ENCODE measurements at regions not wholly inside any gene's neighbourhood (a gene's known extent, or its start where the extent isn't known, plus 50 kb on each side); places are given as distances from the start of the nearest gene placed in this dataset.

DNA sequence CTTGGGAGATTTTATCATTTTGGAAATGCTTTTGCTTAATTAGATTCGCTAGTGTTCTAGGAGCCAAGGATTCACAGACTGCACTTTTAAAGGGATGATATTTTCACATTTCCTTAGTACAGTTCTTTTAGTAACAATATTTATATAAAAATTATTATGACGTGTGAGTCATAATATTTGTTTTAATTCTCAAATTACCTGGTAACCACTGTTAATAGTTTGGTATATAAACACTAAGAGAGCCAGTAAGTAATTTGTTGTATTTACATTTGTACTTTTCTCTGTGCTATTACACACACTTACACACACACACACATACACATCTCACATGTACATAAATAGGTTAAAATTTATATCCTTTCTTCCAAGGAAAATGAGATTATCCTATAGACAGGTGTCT is 58.8 kb upstream of the RAD23B start:
- POLR2A ChIA-PET (ENCODE audit: unreplicated experiment): no interaction called here
- dilution Hi-C loops (cut with HindIII; ENCODE audit: low sequenced_read_pairs, unreplicated experiment): no loop called here
- TF ChIP-seq RFX5 (IDR thresholded peaks at IDR 0.05; ENCODE audit: low read depth, low read length) (no peak), POLR2A (IDR thresholded peaks at IDR 0.05; ENCODE audit: low read depth, low read length) (no peak), CHD1 (IDR thresholded peaks at IDR 0.05; ENCODE audit: low read depth, low read length) (no peak), FOS (IDR thresholded peaks at IDR 0.05; ENCODE audit: low read depth, low read length) (no peak), MXI1 (IDR thresholded peaks at IDR 0.05; ENCODE audit: borderline replicate concordance, low read depth, low read length) (no peak)
- TF ChIP-seq, protein P1, sequence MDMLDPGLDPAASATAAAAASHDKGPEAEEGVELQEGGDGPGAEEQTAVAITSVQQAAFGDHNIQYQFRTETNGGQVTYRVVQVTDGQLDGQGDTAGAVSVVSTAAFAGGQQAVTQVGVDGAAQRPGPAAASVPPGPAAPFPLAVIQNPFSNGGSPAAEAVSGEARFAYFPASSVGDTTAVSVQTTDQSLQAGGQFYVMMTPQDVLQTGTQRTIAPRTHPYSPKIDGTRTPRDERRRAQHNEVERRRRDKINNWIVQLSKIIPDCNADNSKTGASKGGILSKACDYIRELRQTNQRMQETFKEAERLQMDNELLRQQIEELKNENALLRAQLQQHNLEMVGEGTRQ (IDR thresholded peaks at IDR 0.05; ENCODE audit: low read depth, low read length): no peak
- TF ChIP-seq, protein P2, sequence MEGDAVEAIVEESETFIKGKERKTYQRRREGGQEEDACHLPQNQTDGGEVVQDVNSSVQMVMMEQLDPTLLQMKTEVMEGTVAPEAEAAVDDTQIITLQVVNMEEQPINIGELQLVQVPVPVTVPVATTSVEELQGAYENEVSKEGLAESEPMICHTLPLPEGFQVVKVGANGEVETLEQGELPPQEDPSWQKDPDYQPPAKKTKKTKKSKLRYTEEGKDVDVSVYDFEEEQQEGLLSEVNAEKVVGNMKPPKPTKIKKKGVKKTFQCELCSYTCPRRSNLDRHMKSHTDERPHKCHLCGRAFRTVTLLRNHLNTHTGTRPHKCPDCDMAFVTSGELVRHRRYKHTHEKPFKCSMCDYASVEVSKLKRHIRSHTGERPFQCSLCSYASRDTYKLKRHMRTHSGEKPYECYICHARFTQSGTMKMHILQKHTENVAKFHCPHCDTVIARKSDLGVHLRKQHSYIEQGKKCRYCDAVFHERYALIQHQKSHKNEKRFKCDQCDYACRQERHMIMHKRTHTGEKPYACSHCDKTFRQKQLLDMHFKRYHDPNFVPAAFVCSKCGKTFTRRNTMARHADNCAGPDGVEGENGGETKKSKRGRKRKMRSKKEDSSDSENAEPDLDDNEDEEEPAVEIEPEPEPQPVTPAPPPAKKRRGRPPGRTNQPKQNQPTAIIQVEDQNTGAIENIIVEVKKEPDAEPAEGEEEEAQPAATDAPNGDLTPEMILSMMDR (conservative IDR thresholded peaks at IDR 0.05; ENCODE audit: low read depth, low read length): no peak

More for the DNA sequence above, 58.8 kb upstream of the RAD23B start:
- Histone ChIP-seq H3K9me1 (ENCODE audit: insufficient read depth, low read length) (0 out of 2 replicates have a peak, but pooled peaks cover 2% of the 10 kb centered on the region), H2BK20ac (ENCODE audit: low read depth, low read length) (no peak overlapping the region), H3K36me3 (ENCODE audit: control insufficient read depth, insufficient read depth, low read length) (no peaks in the 10 kb centered on the region), H3K9me3 (ENCODE audit: control insufficient read depth, insufficient read depth, low read length) (no peaks in the 10 kb centered on the region), H2AFZ (replicated peaks; ENCODE audit: low read length, poor library complexity) (no peak overlapping the region), H3K4me1 (ENCODE audit: control insufficient read depth, insufficient read depth, low read length) (peaks cover 6% of the 10 kb centered on the region), H3K56ac (ENCODE audit: extremely low read depth, insufficient read depth, low read length) (no peak overlapping the region), H3K79me1 (ENCODE audit: low read depth in 1 of 2, low read length in 2 of 2) (no peaks in the 10 kb centered on the region), H2BK5ac (ENCODE audit: low read depth, low read length, poor library complexity, severe bottlenecking) (no peak overlapping the region), H4K91ac (ENCODE audit: insufficient read depth, low read depth, low read length) (no peak overlapping the region), H4K5ac (ENCODE audit: low read depth, low read length) (no peak overlapping the region), H3K4me2 (ENCODE audit: low read depth, low read length) (no peak overlapping the region), H3K9ac (ENCODE audit: low read depth, low read length) (no peak overlapping the region), H2BK15ac (ENCODE audit: low read depth, low read length) (no peak overlapping the region), H3K4me3 (ENCODE audit: insufficient read depth, low read depth, low read length) (no peak overlapping the region), H2AK9ac (replicated peaks; ENCODE audit: low read depth, low read length, poor library complexity) (no peak overlapping the region), H4K20me1 (ENCODE audit: insufficient read depth, low read length) (no peaks in the 10 kb centered on the region), H3K27me3 (ENCODE audit: control insufficient read depth, insufficient read depth, low read length) (no peaks in the 10 kb centered on the region), H3K27ac (ENCODE audit: insufficient read depth, low read length) (no peak overlapping the region), H2AK5ac (ENCODE audit: low read depth, low read length) (no peak overlapping the region), H4K8ac (ENCODE audit: low read depth in 2 of 2, low read length in 2 of 2) (no peak overlapping the region), H3K18ac (ENCODE audit: low read depth, low read length) (no peak overlapping the region), H2BK120ac (ENCODE audit: low read depth, low read length) (no peak overlapping the region), H3K4ac (ENCODE audit: low read depth, low read length) (no peak overlapping the region), H3K23ac (ENCODE audit: low read depth, low read length) (no peak overlapping the region), H3K14ac (replicated peaks; ENCODE audit: low read depth, low read length) (no peak overlapping the region)
- no TSS peak for BruUV-seq (replicated peaks)
- in situ Hi-C loops (cut with MboI; ENCODE audit: low sequenced_read_pairs): no loop called here
- intact Hi-C loops (cut with micrococcal nuclease): loop anchor here (5.0 kb wide), 1 partner anchor 118 kb away; no protein-coding TSS in a partner anchor
- ATAC-seq (ENCODE audit: low read depth) (no peak), DNase-seq (no peak)
- WGBS, 2 experiments (ENCODE audit: extremely low coverage in 2 of 2, insufficient read length in 1 of 2): no CpG with 5 or more reads among the region's 2 CpGs
- CTCF ChIA-PET: no interaction called here
